ENCODE measurements at regions not wholly inside any gene's neighbourhood (a gene's known extent, or its start where the extent isn't known, plus 50 kb on each side); places are given as distances from the start of the nearest gene placed in this dataset.

DNA sequence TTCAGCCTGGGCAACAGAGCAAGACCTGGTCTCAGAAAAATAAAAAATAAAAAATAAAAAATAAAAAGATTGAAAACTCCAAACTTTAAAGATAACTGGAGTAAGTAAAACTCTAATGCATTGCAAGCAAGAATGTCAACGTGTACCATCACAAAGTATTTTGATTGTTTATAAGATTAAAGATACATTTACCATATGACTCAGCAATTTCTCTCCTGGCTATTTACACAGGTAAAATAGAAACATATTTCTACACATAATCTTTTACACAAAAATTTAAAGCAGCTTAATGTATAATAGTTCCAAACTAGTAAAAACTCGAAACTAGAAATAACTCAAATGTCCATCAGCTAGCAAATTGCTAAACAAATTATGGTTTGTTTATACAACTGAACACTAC, 456.1 kb upstream of the RGS18 start:
- TF ChIP-seq, protein P1, sequence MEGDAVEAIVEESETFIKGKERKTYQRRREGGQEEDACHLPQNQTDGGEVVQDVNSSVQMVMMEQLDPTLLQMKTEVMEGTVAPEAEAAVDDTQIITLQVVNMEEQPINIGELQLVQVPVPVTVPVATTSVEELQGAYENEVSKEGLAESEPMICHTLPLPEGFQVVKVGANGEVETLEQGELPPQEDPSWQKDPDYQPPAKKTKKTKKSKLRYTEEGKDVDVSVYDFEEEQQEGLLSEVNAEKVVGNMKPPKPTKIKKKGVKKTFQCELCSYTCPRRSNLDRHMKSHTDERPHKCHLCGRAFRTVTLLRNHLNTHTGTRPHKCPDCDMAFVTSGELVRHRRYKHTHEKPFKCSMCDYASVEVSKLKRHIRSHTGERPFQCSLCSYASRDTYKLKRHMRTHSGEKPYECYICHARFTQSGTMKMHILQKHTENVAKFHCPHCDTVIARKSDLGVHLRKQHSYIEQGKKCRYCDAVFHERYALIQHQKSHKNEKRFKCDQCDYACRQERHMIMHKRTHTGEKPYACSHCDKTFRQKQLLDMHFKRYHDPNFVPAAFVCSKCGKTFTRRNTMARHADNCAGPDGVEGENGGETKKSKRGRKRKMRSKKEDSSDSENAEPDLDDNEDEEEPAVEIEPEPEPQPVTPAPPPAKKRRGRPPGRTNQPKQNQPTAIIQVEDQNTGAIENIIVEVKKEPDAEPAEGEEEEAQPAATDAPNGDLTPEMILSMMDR (IDR thresholded peaks at IDR 0.05; ENCODE audit: insufficient read depth, low read depth, low read length) = no peak
- TF ChIP-seq EZH2 (IDR thresholded peaks at IDR 0.05; ENCODE audit: insufficient read depth, low read length) = no peak
